Mesenchymal stem cell (in vitro differentiated cells and primary cell): ENCODE measurements at regions not wholly inside any gene's neighbourhood (a gene's known extent, or its start where the extent isn't known, plus 50 kb on each side); places are given as distances from the start of the nearest gene placed in this dataset.

ENCODE experiments used
- DNase-seq: peaks from one replicate; pipeline ENCODE4 v3.0.0-alpha.2; 2013
- H2AFZ ChIP-seq: one replicate; pipeline ENCODE4 v1.6.1; 2013; ENCODE audit warnings: low read depth, mild to moderate bottlenecking, control low read depth, inconsistent platforms, low read length, moderate library complexity
- H2AK5ac ChIP-seq: 2 replicates; pipeline ENCODE4 v1.6.1; 2013; ENCODE audit warnings: low read length, moderate library complexity, mild to moderate bottlenecking, inconsistent platforms; ENCODE audit not compliant: severe bottlenecking
- H2BK120ac ChIP-seq: one replicate; pipeline ENCODE4 v1.6.1; 2013; ENCODE audit warnings: low read depth, mild to moderate bottlenecking, inconsistent platforms, low read length, moderate library complexity
- H2BK12ac ChIP-seq, 2 experiments: one replicate each; pipeline ENCODE4 v1.6.1; 2013; ENCODE audit warnings: inconsistent platforms in 2 of 2, low read length in 2 of 2, mild to moderate bottlenecking in 2 of 2, moderate library complexity in 2 of 2, control low read depth in 1 of 2
- H2BK15ac ChIP-seq: one replicate; pipeline ENCODE4 v1.6.1; 2013; ENCODE audit warnings: mild to moderate bottlenecking, low read depth, inconsistent platforms; ENCODE audit not compliant: poor library complexity, severe bottlenecking
- H2BK5ac ChIP-seq: 2 replicates; pipeline ENCODE4 v1.6.1; 2013; ENCODE audit warnings: low read depth, mild to moderate bottlenecking, low read length, control low read depth, inconsistent platforms; ENCODE audit not compliant: poor library complexity, severe bottlenecking
- H3K14ac ChIP-seq, 2 experiments: one replicate each; pipeline ENCODE4 v1.6.1; 2013; ENCODE audit warnings: inconsistent platforms in 2 of 2, low read length in 2 of 2, control low read depth in 1 of 2, mild to moderate bottlenecking in 1 of 2, moderate library complexity in 1 of 2
- H3K18ac ChIP-seq, 2 experiments: one replicate each; pipeline ENCODE4 v1.6.1; 2013; ENCODE audit warnings: inconsistent platforms in 2 of 2, low read length in 2 of 2, control low read depth in 1 of 2, low read depth in 1 of 2, mild to moderate bottlenecking in 1 of 2
- H3K23ac ChIP-seq, 2 experiments: one replicate each; pipeline ENCODE4 v1.6.1; 2013; ENCODE audit warnings: inconsistent platforms in 2 of 2, low read length in 2 of 2, mild to moderate bottlenecking in 2 of 2, moderate library complexity in 2 of 2, control low read depth in 1 of 2
- H3K27ac ChIP-seq: 2 replicates; pipeline ENCODE4 v1.5.1; 2013; ENCODE audit warnings: mild to moderate bottlenecking, moderate library complexity, low read length, control low read depth, inconsistent platforms; ENCODE audit not compliant: poor library complexity, severe bottlenecking
- H3K27me3 ChIP-seq, 2 experiments: 2 replicates each; pipeline versions ENCODE4 v1.6.1 to v1.7.0; 2013; ENCODE audit warnings: low read length in 2 of 2, mild to moderate bottlenecking in 2 of 2, moderate library complexity in 2 of 2, control low read depth in 1 of 2, inconsistent platforms in 1 of 2; ENCODE audit not compliant: control insufficient read depth in 1 of 2, insufficient read depth in 1 of 2
- H3K36me3 ChIP-seq, 2 experiments: 2 replicates each; pipeline versions ENCODE4 v1.6.1 to v1.7.0; 2013; ENCODE audit warnings: low read length in 2 of 2, control low read depth in 1 of 2, inconsistent platforms in 1 of 2, low read depth in 1 of 2, mild to moderate bottlenecking in 1 of 2; ENCODE audit not compliant: insufficient read depth in 2 of 2, control insufficient read depth in 1 of 2
- H3K4ac ChIP-seq, 2 experiments: one replicate each; pipeline ENCODE4 v1.6.1; 2013; ENCODE audit warnings: inconsistent platforms in 2 of 2, low read length in 2 of 2, mild to moderate bottlenecking in 2 of 2, moderate library complexity in 2 of 2, control low read depth in 1 of 2, low read depth in 1 of 2
- H3K4me1 ChIP-seq: 2 replicates; pipeline ENCODE4 v1.6.1; 2013; ENCODE audit warnings: low read depth, low read length, control low read depth; ENCODE audit not compliant: control insufficient read depth, insufficient read depth
- H3K4me2 ChIP-seq: 2 replicates; pipeline ENCODE4 v1.6.1; 2013; ENCODE audit warnings: low read length, mild to moderate bottlenecking, inconsistent platforms; ENCODE audit not compliant: poor library complexity, severe bottlenecking
- H3K4me3 ChIP-seq, 2 experiments: 2 replicates each; pipeline versions ENCODE4 v1.5.1 to v1.7.0; 2013; ENCODE audit warnings: low read length in 2 of 2, mild to moderate bottlenecking in 2 of 2, control low read depth in 1 of 2, low read depth in 1 of 2; ENCODE audit not compliant: insufficient read depth in 1 of 2
- H3K79me1 ChIP-seq: replicated peaks from 2 replicates; pipeline ENCODE4 v1.6.1; 2013; ENCODE audit warnings: mild to moderate bottlenecking, control low read depth, low read length, inconsistent platforms; ENCODE audit not compliant: poor library complexity, severe bottlenecking
- H3K9ac ChIP-seq: 2 replicates; pipeline ENCODE4 v1.7.0; 2013; ENCODE audit warnings: mild to moderate bottlenecking, low read length, moderate library complexity
- H3K9me3 ChIP-seq: 2 replicates; pipeline ENCODE4 v1.7.0; 2013; ENCODE audit warnings: mild to moderate bottlenecking, low read length; ENCODE audit not compliant: control insufficient read depth
- H4K8ac ChIP-seq: one replicate; pipeline ENCODE4 v1.6.1; 2013; ENCODE audit warnings: inconsistent platforms, mild to moderate bottlenecking, low read length, moderate library complexity
- H4K91ac ChIP-seq: one replicate; pipeline ENCODE4 v1.6.1; 2013; ENCODE audit warnings: mild to moderate bottlenecking, low read length, inconsistent platforms
- WGBS: methylation state at CpG from one replicate; pipeline ENCODE4 v1.1.7; 2013; ENCODE audit warnings: mixed read lengths; 5-methylcytosine and 5-hydroxymethylcytosine counted together

DNA sequence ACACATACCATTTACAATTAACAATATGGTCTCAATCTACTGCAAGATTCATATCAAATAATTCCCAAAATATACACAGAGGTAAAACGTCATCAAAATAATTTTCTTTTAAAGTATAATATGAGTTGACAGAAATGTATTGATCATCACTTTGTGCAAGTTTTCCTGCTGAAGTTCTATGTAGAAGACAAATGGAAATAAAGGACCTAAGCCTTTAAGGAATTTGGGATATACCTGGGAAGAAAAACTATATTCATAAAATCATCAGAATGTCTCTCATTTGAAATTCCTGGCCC is 61.1 kb upstream of the DAAM1 start:
- Histone ChIP-seq H3K79me1 (no peaks in the 10 kb centered on the region), H4K91ac (no peak overlapping the region), H3K4me2 (no peak overlapping the region), H2BK120ac (no peak overlapping the region), H3K23ac (no peak overlapping the region), H3K27me3 (peaks cover 0 to 12% of the 10 kb centered on the region in 2 experiments), H3K9me3 (no peaks in the 10 kb centered on the region), H3K4me1 (no peaks in the 10 kb centered on the region), H3K27ac (no peak overlapping the region), H4K8ac (no peak overlapping the region), H2BK15ac (no peak overlapping the region), H3K9ac (no peak overlapping the region), H2BK5ac (no peak overlapping the region), H3K4me3 (no peak overlapping the region), H2AFZ (no peak overlapping the region), H3K18ac (no peak overlapping the region), H3K4ac (no peak overlapping the region), H3K36me3 (no peaks in the 10 kb centered on the region), H3K14ac (no peak overlapping the region), H2BK12ac (no peak overlapping the region), H2AK5ac (no peak overlapping the region)
- DNase-seq = no peak
- no CpG with 5 or more reads among the region's 1 CpG for WGBS

DNA sequence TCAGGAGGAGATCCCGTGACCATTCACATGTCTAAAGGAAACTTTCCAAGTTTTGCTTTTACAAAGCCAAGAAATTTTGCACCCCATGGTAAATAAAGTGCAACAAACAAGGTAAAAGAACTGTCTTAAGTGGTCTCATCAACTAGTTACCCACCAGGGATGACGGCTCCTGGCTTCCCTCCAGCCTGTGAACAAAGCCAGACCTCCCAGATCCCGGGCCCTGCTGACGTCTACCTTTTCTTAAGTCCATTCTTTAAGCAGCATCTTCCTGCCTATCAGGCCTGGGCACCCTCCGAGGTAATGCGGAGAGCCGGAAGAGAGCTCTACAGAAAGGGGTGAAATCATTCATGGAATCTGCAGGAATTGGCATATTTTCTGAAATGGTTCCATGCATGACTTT is 58.0 kb upstream of the DAAM1 start:
- peaks cover 0 to 12% of the 10 kb centered on the region in 2 experiments for H3K27me3 ChIP-seq
- DNase-seq = no peak
- no peak overlapping the region for H3K4me3 ChIP-seq
- no peaks in the 10 kb centered on the region for H3K36me3 ChIP-seq
- H3K4me2 ChIP-seq = no peak overlapping the region
- no peaks in the 10 kb centered on the region for H3K79me1 ChIP-seq
- H4K8ac ChIP-seq = no peak overlapping the region
- H2AK5ac ChIP-seq = no peak overlapping the region
- H2AFZ ChIP-seq = no peak overlapping the region
- H3K4ac ChIP-seq = no peak overlapping the region
- no peak overlapping the region for H2BK120ac ChIP-seq
- no peak overlapping the region for H3K23ac ChIP-seq
- peak overlapping the region in 1 of 2 experiments; percentile 21 for H3K18ac ChIP-seq
- H4K91ac ChIP-seq = no peak overlapping the region
- H3K9me3 ChIP-seq = no peaks in the 10 kb centered on the region
- no peak overlapping the region for H2BK12ac ChIP-seq
- no peak overlapping the region for H3K27ac ChIP-seq
- 66% methylated on average over 7 of the region's 7 CpGs for WGBS
- no peak overlapping the region for H2BK15ac ChIP-seq
- no peak overlapping the region for H2BK5ac ChIP-seq
- H3K9ac ChIP-seq = no peak overlapping the region
- no peaks in the 10 kb centered on the region for H3K4me1 ChIP-seq
- no peak overlapping the region for H3K14ac ChIP-seq

DNA sequence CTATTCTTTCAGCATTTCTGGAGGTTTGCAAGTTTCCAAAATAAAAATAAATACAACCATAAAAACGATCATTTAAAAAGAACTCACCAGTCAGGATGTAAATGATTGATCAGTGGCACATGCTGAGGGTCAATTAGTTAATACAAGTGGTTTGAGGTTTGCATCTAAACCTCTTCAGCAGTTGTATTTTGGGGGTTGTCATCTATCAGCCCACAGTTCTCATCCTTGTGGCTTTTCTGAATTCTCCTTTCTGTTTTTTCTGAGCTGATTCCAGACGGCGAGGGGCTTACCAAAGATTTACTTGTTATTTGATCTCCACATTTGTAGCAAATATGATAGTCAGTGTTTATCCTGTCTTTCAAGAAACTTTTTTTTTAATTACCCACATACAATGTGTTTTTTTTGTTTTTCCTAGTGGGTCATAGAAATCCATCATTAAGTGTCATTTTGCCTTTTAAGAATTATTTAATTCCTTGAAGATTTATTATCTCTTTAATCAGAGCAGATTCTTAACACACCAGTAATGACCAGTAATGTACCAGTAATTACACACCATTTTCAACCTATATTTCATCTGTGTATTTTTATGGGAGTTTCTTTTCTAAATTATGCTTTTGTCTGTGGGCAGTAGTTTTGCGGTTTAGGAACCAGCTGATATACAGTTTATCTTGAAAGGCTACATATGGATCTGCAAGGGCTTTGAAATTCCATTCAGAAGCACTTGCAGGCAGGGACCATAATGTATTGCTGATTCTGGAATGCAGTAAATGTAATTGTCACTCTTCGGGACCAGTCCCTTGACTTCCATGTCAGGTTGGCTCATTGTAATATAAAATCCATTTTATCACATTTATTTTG is 56.3 kb upstream of the DAAM1 start:
- WGBS = 80% methylated on average over 1 of the region's 5 CpGs
- H2BK5ac ChIP-seq = no peak overlapping the region
- H2BK120ac ChIP-seq = no peak overlapping the region
- no peak overlapping the region for H2BK12ac ChIP-seq
- no peaks in the 10 kb centered on the region for H3K79me1 ChIP-seq
- no peak overlapping the region for H3K18ac ChIP-seq
- no peak overlapping the region for H2AK5ac ChIP-seq
- peaks cover 0 to 13% of the 10 kb centered on the region in 2 experiments for H3K27me3 ChIP-seq
- no peak overlapping the region for H3K4me2 ChIP-seq
- H3K4me3 ChIP-seq = no peak overlapping the region
- H3K4ac ChIP-seq = no peak overlapping the region
- no peak for DNase-seq
- H3K27ac ChIP-seq = no peak overlapping the region
- H3K4me1 ChIP-seq = no peaks in the 10 kb centered on the region
- H4K8ac ChIP-seq = no peak overlapping the region
- no peak overlapping the region for H3K9ac ChIP-seq
- no peak overlapping the region for H2BK15ac ChIP-seq
- no peak overlapping the region for H3K23ac ChIP-seq
- no peak overlapping the region for H4K91ac ChIP-seq
- no peak overlapping the region for H3K14ac ChIP-seq
- H2AFZ ChIP-seq = no peak overlapping the region
- H3K36me3 ChIP-seq = no peaks in the 10 kb centered on the region
- no peaks in the 10 kb centered on the region for H3K9me3 ChIP-seq

- Histone ChIP-seq H3K36me3 (no peaks in the 10 kb centered on the region), H3K14ac (no peak overlapping the region), H2BK120ac (no peak overlapping the region), H3K27ac (no peak overlapping the region), H2BK15ac (no peak overlapping the region), H3K9ac (no peak overlapping the region), H3K27me3 (peaks cover 0 to 16% of the 10 kb centered on the region in 2 experiments), H3K9me3 (no peaks in the 10 kb centered on the region), H3K4me2 (no peak overlapping the region), H4K91ac (no peak overlapping the region), H3K18ac (no peak overlapping the region), H2AFZ (no peak overlapping the region), H2BK12ac (no peak overlapping the region), H3K79me1 (no peaks in the 10 kb centered on the region), H2BK5ac (no peak overlapping the region), H3K4me1 (no peaks in the 10 kb centered on the region), H3K4me3 (no peak overlapping the region), H3K4ac (no peak overlapping the region), H3K23ac (no peak overlapping the region), H2AK5ac (no peak overlapping the region), H4K8ac (no peak overlapping the region)
- 100% methylated on average over 1 of the region's 3 CpGs for WGBS
- DNase-seq = no peak
Observed at GRCh38 chr14:59132796-59133494, 55.5 kb upstream of the DAAM1 start.
